ENCODE measurements at regions not wholly inside any gene's neighbourhood (a gene's known extent, or its start where the extent isn't known, plus 50 kb on each side); places are given as distances from the start of the nearest gene placed in this dataset.

DNA sequence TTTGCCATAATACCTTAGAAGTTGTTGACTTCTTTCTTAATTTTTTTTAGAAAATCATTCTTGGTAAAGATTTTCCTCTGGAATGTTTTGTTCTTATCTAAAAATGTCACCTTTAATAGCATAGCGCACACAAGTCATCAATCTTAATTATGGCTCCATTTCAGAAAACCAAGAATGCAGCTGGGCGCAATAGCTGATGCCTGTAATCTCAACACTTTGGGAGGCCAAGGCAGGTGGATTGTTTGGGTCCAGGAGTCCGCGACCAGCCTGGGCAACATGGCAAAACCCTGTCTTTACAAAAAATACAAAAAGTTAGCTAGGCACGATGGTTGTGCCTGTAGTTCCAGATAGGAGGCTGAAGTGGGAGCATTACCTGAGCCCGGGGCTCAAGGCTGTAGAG lies 125.6 kb upstream of the EOMES start:
- Mint-ChIP-seq H3K4me1 (peaks cover 4% of the 10 kb centered on the region), H3K36me3 (peaks cover 4% of the 10 kb centered on the region), H3K27me3 (ENCODE audit: low read depth) (no peaks in the 10 kb centered on the region)

GRCh38 chr3:27848826-27849225 lies 126.7 kb upstream of the EOMES start:
- DNase-seq (ENCODE audit: low spot score in 2 of 2, unreplicated experiment in 2 of 2), result no peak
- Mint-ChIP-seq H3K36me3 (peaks cover 8% of the 10 kb centered on the region), H3K4me1 (peaks cover 4% of the 10 kb centered on the region), H3K9me3 (peaks cover 14% of the 10 kb centered on the region), H3K27ac (no peak overlapping the region), H3K4me3 (no peak overlapping the region), H3K27me3 (ENCODE audit: low read depth) (no peaks in the 10 kb centered on the region)
- TF ChIP-seq CTCF (IDR thresholded peaks at IDR 0.05; ENCODE audit: unreplicated experiment), result no peak

More for the DNA sequence above, 125.6 kb upstream of the EOMES start:
- Mint-ChIP-seq H3K27ac (no peak overlapping the region), H3K9me3 (peaks cover 14% of the 10 kb centered on the region), H3K4me3 (no peak overlapping the region)
- TF ChIP-seq CTCF (IDR thresholded peaks at IDR 0.05; ENCODE audit: unreplicated experiment), result no peak
- DNase-seq (ENCODE audit: low spot score in 2 of 2, unreplicated experiment in 2 of 2), result no peak

DNA sequence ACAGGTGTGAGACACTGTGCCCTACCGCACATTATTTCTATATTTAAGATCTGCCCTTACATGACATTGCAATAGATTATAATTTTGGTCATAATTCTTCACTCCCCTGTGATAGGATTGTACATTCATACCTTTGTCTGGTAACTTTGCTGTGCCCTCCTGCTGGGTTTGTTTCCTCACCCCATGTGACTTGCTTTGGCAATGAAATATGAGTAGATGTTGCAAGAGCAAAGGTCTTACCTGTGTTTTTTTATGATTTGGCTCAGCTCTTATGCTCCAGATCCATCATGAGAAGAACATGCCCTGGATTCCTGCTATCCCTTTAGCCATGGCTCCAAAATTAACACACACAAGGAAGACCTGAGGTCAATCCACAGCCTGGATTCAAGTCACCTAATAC lies 137.7 kb upstream of the EOMES start:
- Mint-ChIP-seq H3K4me1 (no peaks in the 10 kb centered on the region), H3K9me3 (peaks cover 3% of the 10 kb centered on the region), H3K27ac (no peak overlapping the region), H3K4me3 (no peak overlapping the region), H3K27me3 (ENCODE audit: low read depth) (no peaks in the 10 kb centered on the region), H3K36me3 (no peaks in the 10 kb centered on the region)
- no peak for DNase-seq (ENCODE audit: low spot score in 2 of 2, unreplicated experiment in 2 of 2)
- TF ChIP-seq CTCF (IDR thresholded peaks at IDR 0.05; ENCODE audit: unreplicated experiment), result no peak

- Mint-ChIP-seq H3K4me3 (no peak overlapping the region), H3K4me1 (no peaks in the 10 kb centered on the region), H3K27ac (no peak overlapping the region), H3K9me3 (peaks cover 3% of the 10 kb centered on the region), H3K27me3 (ENCODE audit: low read depth) (no peaks in the 10 kb centered on the region), H3K36me3 (no peaks in the 10 kb centered on the region)
- DNase-seq (ENCODE audit: low spot score in 2 of 2, unreplicated experiment in 2 of 2), result no peak
- TF ChIP-seq CTCF (IDR thresholded peaks at IDR 0.05; ENCODE audit: unreplicated experiment), result no peak
These were observed 139.2 kb upstream of the EOMES start for GRCh38 chr3:27861046-27862036.

DNA sequence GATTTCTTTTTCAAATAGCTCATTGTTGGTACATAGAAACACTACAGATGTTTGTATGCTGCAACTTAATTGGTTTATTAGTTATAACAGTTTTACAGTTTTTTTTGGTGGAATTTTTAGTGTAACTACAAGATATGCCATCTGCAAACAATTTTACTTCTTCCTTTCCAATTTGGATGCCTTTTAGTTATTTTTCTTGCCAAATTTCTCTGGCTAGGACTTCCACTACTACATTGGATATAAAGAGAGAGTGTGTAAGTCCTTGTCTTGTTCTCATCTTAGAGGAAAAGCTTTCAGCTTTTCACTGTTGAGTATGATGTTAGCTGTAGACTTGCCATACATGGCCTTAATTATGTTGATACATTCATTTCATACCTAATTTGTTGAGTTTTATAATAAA lies 143.6 kb upstream of the EOMES start:
- no peaks in the 10 kb centered on the region for H3K27me3 Mint-ChIP-seq (ENCODE audit: low read depth)
- H3K9me3 Mint-ChIP-seq, result peaks cover 34% of the 10 kb centered on the region
- no peak overlapping the region for H3K27ac Mint-ChIP-seq
- no peak for TF ChIP-seq CTCF (IDR thresholded peaks at IDR 0.05; ENCODE audit: unreplicated experiment)
- peaks cover 4% of the 10 kb centered on the region for H3K36me3 Mint-ChIP-seq
- no peaks in the 10 kb centered on the region for H3K4me1 Mint-ChIP-seq
- no peak overlapping the region for H3K4me3 Mint-ChIP-seq
- DNase-seq (ENCODE audit: low spot score in 2 of 2, unreplicated experiment in 2 of 2), result no peak

Measured in mesothelial cell of epicardium (in vitro differentiated cells).